Loucy (cell line): ENCODE measurements at regions not wholly inside any gene's neighbourhood (a gene's known extent, or its start where the extent isn't known, plus 50 kb on each side); places are given as distances from the start of the nearest gene placed in this dataset.

Experiments
- H2AFZ ChIP-seq: fragments of 200-600 bp; sonication (generic); 2 replicates; pipeline ENCODE4 v1.6.0; 2016; ENCODE audit warnings: antibody characterized with exemption, mild to moderate bottlenecking, low read length, moderate library complexity
- H3F3A ChIP-seq: fragments of 200-600 bp; 2 replicates; pipeline ENCODE4 v1.6.0; 2016; ENCODE audit warnings: antibody characterized with exemption, low read depth, mild to moderate bottlenecking
- H3K27me3 ChIP-seq: fragments of 200-600 bp; sonication (generic); 2 replicates; pipeline ENCODE4 v1.6.1; 2014; ENCODE audit warnings: low read length, mild to moderate bottlenecking; ENCODE audit not compliant: insufficient read depth, poor library complexity, severe bottlenecking
- H3K36me3 ChIP-seq: fragments of 200-600 bp; sonication (generic); 2 replicates; pipeline ENCODE4 v1.6.1; 2016; ENCODE audit warnings: low read length; ENCODE audit not compliant: insufficient read depth
- H3K4me1 ChIP-seq: fragments of 200-600 bp; sonication (generic); 2 replicates; pipeline ENCODE4 v1.5.1; 2014; ENCODE audit warnings: low read length, mild to moderate bottlenecking; ENCODE audit not compliant: insufficient read depth, poor library complexity, severe bottlenecking
- H3K4me2 ChIP-seq: fragments of 200-600 bp; sonication (generic); 2 replicates; pipeline ENCODE4 v1.6.0; 2014; ENCODE audit warnings: antibody characterized with exemption, low read length, low read depth, mild to moderate bottlenecking; ENCODE audit not compliant: poor library complexity, severe bottlenecking
- H3K4me3 ChIP-seq: fragments of 200-600 bp; sonication (generic); 2 replicates; pipeline ENCODE4 v1.5.1; 2014; ENCODE audit warnings: low read length, mild to moderate bottlenecking, mixed read lengths; ENCODE audit not compliant: poor library complexity, severe bottlenecking
- H3K79me2 ChIP-seq: fragments of 200-600 bp; sonication (generic); 2 replicates; pipeline ENCODE4 v1.6.1; 2014; ENCODE audit warnings: low read length; ENCODE audit not compliant: insufficient read depth
- H3K9ac ChIP-seq: fragments of 200-600 bp; sonication (generic); 2 replicates; pipeline ENCODE4 v1.6.0; 2014; ENCODE audit warnings: mild to moderate bottlenecking, low read depth, low read length, moderate library complexity; ENCODE audit not compliant: poor library complexity, severe bottlenecking
- H3K9me2 ChIP-seq: fragments of 200-600 bp; sonication (generic); replicated peaks from 2 replicates; pipeline ENCODE4 v1.6.1; 2016; ENCODE audit warnings: low read depth, low read length, mixed read lengths
- H3K9me3 ChIP-seq: fragments of 200-600 bp; sonication (generic); 2 replicates; pipeline ENCODE4 v1.6.1; 2014; ENCODE audit warnings: mild to moderate bottlenecking, antibody characterized with exemption, low read length, low read depth; ENCODE audit not compliant: insufficient read depth
- H4K20me1 ChIP-seq: fragments of 200-600 bp; sonication (generic); 2 replicates; pipeline ENCODE4 v1.6.0; 2014; ENCODE audit warnings: antibody characterized with exemption, low read length, mild to moderate bottlenecking; ENCODE audit not compliant: insufficient read depth, poor library complexity, severe bottlenecking
- CTCF ChIP-seq: fragments of 200-600 bp; sonication (generic); conservative IDR thresholded peaks from 2 replicates; pipeline ENCODE4 v1.5.1; 2014; ENCODE audit warnings: mild to moderate bottlenecking, antibody characterized with exemption, low read length
- EZH2phosphoT487 ChIP-seq: fragments of 200-600 bp; IDR thresholded peaks from 2 replicates; pipeline ENCODE4 v1.6.1; 2018; ENCODE audit warnings: antibody characterized with exemption, mild to moderate bottlenecking, moderate library complexity, borderline replicate concordance

GRCh38 chr2:59653164-59653563 is 900.3 kb downstream of the BCL11A start:
- H3K9me2 ChIP-seq = no peaks in the 10 kb centered on the region
- H2AFZ ChIP-seq = no peak overlapping the region
- no peaks in the 10 kb centered on the region for H3K36me3 ChIP-seq
- no peak overlapping the region for H3K4me3 ChIP-seq
- H3K4me2 ChIP-seq = no peak overlapping the region
- no peaks in the 10 kb centered on the region for H3K4me1 ChIP-seq
- TF ChIP-seq CTCF (no peak), EZH2phosphoT487 (no peak)
- H3F3A ChIP-seq = no peaks in the 10 kb centered on the region
- H3K9me3 ChIP-seq = no peaks in the 10 kb centered on the region
- H3K27me3 ChIP-seq = no peaks in the 10 kb centered on the region
- no peak overlapping the region for H3K9ac ChIP-seq
- no peaks in the 10 kb centered on the region for H4K20me1 ChIP-seq
- no peaks in the 10 kb centered on the region for H3K79me2 ChIP-seq

GRCh38 chr2:59630789-59631188 is 922.7 kb downstream of the BCL11A start:
- Histone ChIP-seq H3K4me3 (no peak overlapping the region), H3K4me1 (no peaks in the 10 kb centered on the region), H4K20me1 (no peaks in the 10 kb centered on the region), H3K4me2 (no peak overlapping the region), H3K36me3 (no peaks in the 10 kb centered on the region), H3K9me3 (no peaks in the 10 kb centered on the region), H3K27me3 (no peaks in the 10 kb centered on the region), H3K9ac (no peak overlapping the region), H2AFZ (no peak overlapping the region), H3K79me2 (no peaks in the 10 kb centered on the region), H3F3A (no peaks in the 10 kb centered on the region), H3K9me2 (no peaks in the 10 kb centered on the region)
- no peak for TF ChIP-seq EZH2phosphoT487
- TF ChIP-seq CTCF = no peak

DNA sequence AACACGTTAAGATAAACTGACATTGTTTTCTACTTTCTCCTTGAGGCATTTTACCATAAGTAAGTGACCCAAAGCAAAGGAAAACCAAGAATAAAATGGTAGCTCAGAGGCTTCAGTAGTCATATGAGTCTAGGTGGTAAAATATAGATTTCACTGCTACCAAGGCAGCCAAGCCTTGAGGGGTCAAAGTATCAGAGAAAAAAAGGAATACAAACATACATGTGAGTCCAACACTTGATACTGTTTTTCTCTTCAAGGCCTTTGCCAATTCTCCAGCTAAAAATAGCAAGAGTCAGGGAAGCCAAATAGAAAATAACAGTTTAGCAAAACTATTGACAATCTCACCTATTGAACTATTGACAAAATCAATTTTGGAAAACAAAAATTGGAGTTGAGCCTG is 925.9 kb downstream of the BCL11A start:
- no peak overlapping the region for H3K4me3 ChIP-seq
- no peaks in the 10 kb centered on the region for H3K9me2 ChIP-seq
- H3K4me1 ChIP-seq = no peaks in the 10 kb centered on the region
- no peak overlapping the region for H3K4me2 ChIP-seq
- H3K27me3 ChIP-seq = no peaks in the 10 kb centered on the region
- H4K20me1 ChIP-seq = no peaks in the 10 kb centered on the region
- no peak for TF ChIP-seq EZH2phosphoT487
- no peak for TF ChIP-seq CTCF
- H3K9ac ChIP-seq = no peak overlapping the region
- H3K36me3 ChIP-seq = no peaks in the 10 kb centered on the region
- H3F3A ChIP-seq = no peaks in the 10 kb centered on the region
- no peaks in the 10 kb centered on the region for H3K9me3 ChIP-seq
- H2AFZ ChIP-seq = no peak overlapping the region
- no peaks in the 10 kb centered on the region for H3K79me2 ChIP-seq
